ENCODE measurements at regions not wholly inside any gene's neighbourhood (a gene's known extent, or its start where the extent isn't known, plus 50 kb on each side); places are given as distances from the start of the nearest gene placed in this dataset.

GRCh38 chr9:115292584-115293279, 174.8 kb upstream of the TNC start:
- 72 to 83% methylated on average over 4 of the region's 4 CpGs for WGBS, 2 experiments (ENCODE audit: low coverage in 1 of 2, low lambda C conversion rate in 2 of 2, missing lambda C conversion rate in 2 of 2)

GRCh38 chr9:115295734-115296133, 177.8 kb upstream of the TNC start:
- 90 to 93% methylated on average over 2 of the region's 2 CpGs for WGBS, 2 experiments (ENCODE audit: low coverage in 1 of 2, low lambda C conversion rate in 2 of 2, missing lambda C conversion rate in 2 of 2)
- Histone ChIP-seq H3K27ac (no peak overlapping the region), H3K27me3 (replicated peaks; ENCODE audit: insufficient read depth) (no peaks in the 10 kb centered on the region), H3K9ac (no peak overlapping the region), H3K36me3 (ENCODE audit: low read depth) (no peaks in the 10 kb centered on the region), H3K4me2 (ENCODE audit: unreplicated experiment) (no peak overlapping the region), H3K9me3 (ENCODE audit: low read depth) (no peaks in the 10 kb centered on the region), H2AFZ (no peak overlapping the region), H3F3A (ENCODE audit: insufficient read depth) (0 out of 2 replicates have a peak, but pooled peaks cover 3% of the 10 kb centered on the region), H3K79me2 (ENCODE audit: insufficient read depth) (no peaks in the 10 kb centered on the region), H3K9me2 (ENCODE audit: insufficient read depth) (no peaks in the 10 kb centered on the region), H3K4me1 (ENCODE audit: insufficient read depth) (peaks cover 19% of the 10 kb centered on the region), H4K20me1 (ENCODE audit: insufficient read depth) (no peaks in the 10 kb centered on the region), H3K4me3 (no peak overlapping the region)
- in situ Hi-C loops (cut with MboI) = no loop called here
- no peak for DNase-seq
- TF ChIP-seq EZH2phosphoT487 (IDR thresholded peaks at IDR 0.05; ENCODE audit: insufficient read depth, low read depth) (no peak), EZH2 (IDR thresholded peaks at IDR 0.05; ENCODE audit: insufficient read depth, poor library complexity, severe bottlenecking) (no peak)

More at GRCh38 chr9:115292584-115293279, 174.8 kb upstream of the TNC start:
- no peak overlapping the region for H2AFZ ChIP-seq
- DNase-seq = peak; percentile 33
- no peaks in the 10 kb centered on the region for H3K36me3 ChIP-seq (ENCODE audit: low read depth)
- peaks cover 12% of the 10 kb centered on the region; the same call in 1 of the 2 replicates for H3F3A ChIP-seq (ENCODE audit: insufficient read depth)
- H3K4me2 ChIP-seq (ENCODE audit: unreplicated experiment) = no peak overlapping the region
- H3K4me3 ChIP-seq = no peak overlapping the region
- H3K4me1 ChIP-seq (ENCODE audit: insufficient read depth) = peaks cover 19% of the 10 kb centered on the region
- no peaks in the 10 kb centered on the region for H3K9me3 ChIP-seq (ENCODE audit: low read depth)
- TF ChIP-seq EZH2phosphoT487 (IDR thresholded peaks at IDR 0.05; ENCODE audit: insufficient read depth, low read depth) (no peak), EZH2 (IDR thresholded peaks at IDR 0.05; ENCODE audit: insufficient read depth, poor library complexity, severe bottlenecking) (no peak)
- no peak overlapping the region for H3K27ac ChIP-seq
- H3K9me2 ChIP-seq (ENCODE audit: insufficient read depth) = no peaks in the 10 kb centered on the region
- H4K20me1 ChIP-seq (ENCODE audit: insufficient read depth) = no peaks in the 10 kb centered on the region
- in situ Hi-C loops (cut with MboI) = no loop called here
- H3K9ac ChIP-seq = no peak overlapping the region
- H3K79me2 ChIP-seq (ENCODE audit: insufficient read depth) = no peaks in the 10 kb centered on the region
- no peaks in the 10 kb centered on the region for H3K27me3 ChIP-seq (replicated peaks; ENCODE audit: insufficient read depth)

- in situ Hi-C loops (cut with MboI) = no loop called here
- Histone ChIP-seq H3K9ac (no peak overlapping the region), H3K4me2 (ENCODE audit: unreplicated experiment) (no peak overlapping the region), H3K9me2 (ENCODE audit: insufficient read depth) (no peaks in the 10 kb centered on the region), H3K9me3 (ENCODE audit: low read depth) (no peaks in the 10 kb centered on the region), H3K27me3 (replicated peaks; ENCODE audit: insufficient read depth) (no peaks in the 10 kb centered on the region), H2AFZ (no peak overlapping the region), H3K27ac (no peak overlapping the region), H3F3A (ENCODE audit: insufficient read depth) (0 out of 2 replicates have a peak, but pooled peaks cover 3% of the 10 kb centered on the region), H3K4me3 (no peak overlapping the region), H3K79me2 (ENCODE audit: insufficient read depth) (no peaks in the 10 kb centered on the region), H3K36me3 (ENCODE audit: low read depth) (no peaks in the 10 kb centered on the region), H3K4me1 (ENCODE audit: insufficient read depth) (peaks cover 12% of the 10 kb centered on the region), H4K20me1 (ENCODE audit: insufficient read depth) (no peaks in the 10 kb centered on the region)
- no peak for TF ChIP-seq EZH2phosphoT487 (IDR thresholded peaks at IDR 0.05; ENCODE audit: insufficient read depth, low read depth)
- TF ChIP-seq EZH2 (IDR thresholded peaks at IDR 0.05; ENCODE audit: insufficient read depth, poor library complexity, severe bottlenecking) = no peak
- peak; percentile 17 for DNase-seq
- WGBS, 2 experiments (ENCODE audit: low coverage in 1 of 2, low lambda C conversion rate in 2 of 2, missing lambda C conversion rate in 2 of 2) = 80 to 81% methylated on average over 1 of the region's 1 CpG
These were observed 179.0 kb upstream of the TNC start for GRCh38 chr9:115296831-115297565.

- Histone ChIP-seq H3K9me3 (ENCODE audit: low read depth) (no peaks in the 10 kb centered on the region), H3K9me2 (ENCODE audit: insufficient read depth) (no peaks in the 10 kb centered on the region), H3K9ac (no peak overlapping the region), H3K27me3 (replicated peaks; ENCODE audit: insufficient read depth) (no peaks in the 10 kb centered on the region), H3K79me2 (ENCODE audit: insufficient read depth) (no peaks in the 10 kb centered on the region), H4K20me1 (ENCODE audit: insufficient read depth) (no peaks in the 10 kb centered on the region), H3K36me3 (ENCODE audit: low read depth) (no peaks in the 10 kb centered on the region), H3K4me3 (no peak overlapping the region), H3K4me1 (ENCODE audit: insufficient read depth) (no peaks in the 10 kb centered on the region), H3K27ac (no peak overlapping the region), H2AFZ (no peak overlapping the region), H3K4me2 (ENCODE audit: unreplicated experiment) (no peak overlapping the region), H3F3A (ENCODE audit: insufficient read depth) (no peaks in the 10 kb centered on the region)
- in situ Hi-C loops (cut with MboI) = no loop called here
- 76 to 80% methylated on average over 1 of the region's 1 CpG for WGBS, 2 experiments (ENCODE audit: low coverage in 1 of 2, low lambda C conversion rate in 2 of 2, missing lambda C conversion rate in 2 of 2)
- DNase-seq = no peak
- TF ChIP-seq EZH2 (IDR thresholded peaks at IDR 0.05; ENCODE audit: insufficient read depth, poor library complexity, severe bottlenecking) (no peak), EZH2phosphoT487 (IDR thresholded peaks at IDR 0.05; ENCODE audit: insufficient read depth, low read depth) (no peak)
These were observed 182.2 kb upstream of the TNC start for GRCh38 chr9:115300116-115300515.
